Hepatocyte (in vitro differentiated cells): ENCODE measurements at regions not wholly inside any gene's neighbourhood (a gene's known extent, or its start where the extent isn't known, plus 50 kb on each side); places are given as distances from the start of the nearest gene placed in this dataset.
"Not testable (repeated sequence)": the region's sequence is repeated elsewhere in the genome, so short reads cannot be mapped to it uniquely, and the experiment has no call there.

ENCODE experiments used
- EZH2phosphoT487 ChIP-seq: fragments of 200-600 bp; sonication (generic); IDR thresholded peaks from one replicate; pipeline ENCODE4 v1.6.1; 2018; ENCODE audit warnings: antibody characterized with exemption, mild to moderate bottlenecking, low read depth, moderate library complexity; ENCODE audit not compliant: unreplicated experiment, severe bottlenecking
- TF ChIP-seq, protein P1 (sequence below): fragments of 200-600 bp; sonication (generic); IDR thresholded peaks from 2 replicates; pipeline ENCODE4 v1.5.1; 2016; ENCODE audit warnings: antibody characterized with exemption, mild to moderate bottlenecking; ENCODE audit not compliant: poor library complexity

DNA sequence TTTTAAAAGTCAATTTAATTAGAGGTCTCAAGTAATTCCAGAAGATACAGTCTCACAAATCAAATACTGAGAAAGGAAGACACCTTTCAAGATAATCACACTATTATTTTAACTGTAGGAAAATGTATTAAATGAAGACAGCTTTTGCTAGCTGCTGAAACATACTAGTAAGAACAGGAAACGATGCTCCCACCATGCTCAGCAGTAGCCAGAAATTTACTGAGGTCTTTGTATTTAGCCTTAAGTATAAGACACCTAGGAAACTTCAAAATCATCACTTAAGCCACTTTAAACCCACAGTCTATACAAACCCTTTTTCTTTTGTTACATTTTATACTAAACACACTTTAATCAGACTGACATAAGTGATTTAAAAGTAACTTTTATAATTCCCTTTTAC, 72.7 kb upstream of the NPIPB12 start:
- not testable (repeated sequence) for TF ChIP-seq EZH2phosphoT487
- TF ChIP-seq, protein P1, sequence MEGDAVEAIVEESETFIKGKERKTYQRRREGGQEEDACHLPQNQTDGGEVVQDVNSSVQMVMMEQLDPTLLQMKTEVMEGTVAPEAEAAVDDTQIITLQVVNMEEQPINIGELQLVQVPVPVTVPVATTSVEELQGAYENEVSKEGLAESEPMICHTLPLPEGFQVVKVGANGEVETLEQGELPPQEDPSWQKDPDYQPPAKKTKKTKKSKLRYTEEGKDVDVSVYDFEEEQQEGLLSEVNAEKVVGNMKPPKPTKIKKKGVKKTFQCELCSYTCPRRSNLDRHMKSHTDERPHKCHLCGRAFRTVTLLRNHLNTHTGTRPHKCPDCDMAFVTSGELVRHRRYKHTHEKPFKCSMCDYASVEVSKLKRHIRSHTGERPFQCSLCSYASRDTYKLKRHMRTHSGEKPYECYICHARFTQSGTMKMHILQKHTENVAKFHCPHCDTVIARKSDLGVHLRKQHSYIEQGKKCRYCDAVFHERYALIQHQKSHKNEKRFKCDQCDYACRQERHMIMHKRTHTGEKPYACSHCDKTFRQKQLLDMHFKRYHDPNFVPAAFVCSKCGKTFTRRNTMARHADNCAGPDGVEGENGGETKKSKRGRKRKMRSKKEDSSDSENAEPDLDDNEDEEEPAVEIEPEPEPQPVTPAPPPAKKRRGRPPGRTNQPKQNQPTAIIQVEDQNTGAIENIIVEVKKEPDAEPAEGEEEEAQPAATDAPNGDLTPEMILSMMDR, result not testable (repeated sequence)
